Lower lobe of right lung (tissue), 2 donors: ENCODE measurements at regions not wholly inside any gene's neighbourhood (a gene's known extent, or its start where the extent isn't known, plus 50 kb on each side); places are given as distances from the start of the nearest gene placed in this dataset.

Experiments
- ATAC-seq, 2 donors: fragments of 200-7000 bp; cut with Tn5 transposase; one replicate each; pipeline ENCODE4 v1.9.1; 2020 to 2022; ENCODE audit warnings: mild to moderate bottlenecking in 2 of 2, moderate library complexity in 2 of 2
- DNase-seq: peaks from one replicate; pipeline ENCODE4 v3.0.0-alpha.2; 2020
- H3K27ac ChIP-seq: fragments of 200-600 bp; one replicate; pipeline ENCODE4 v1.8.0; 2022
- H3K27me3 ChIP-seq: fragments of 200-600 bp; one replicate; pipeline ENCODE4 v1.8.0; 2022; ENCODE audit warnings: low read depth
- H3K36me3 ChIP-seq: fragments of 200-600 bp; one replicate; pipeline ENCODE4 v1.8.0; 2022; ENCODE audit warnings: mild to moderate bottlenecking
- H3K4me1 ChIP-seq: fragments of 200-600 bp; one replicate; pipeline ENCODE4 v1.8.0; 2022
- H3K4me3 ChIP-seq: fragments of 200-600 bp; one replicate; pipeline ENCODE4 v1.8.0; 2022; ENCODE audit warnings: mild to moderate bottlenecking
- H3K9me3 ChIP-seq: fragments of 200-600 bp; one replicate; pipeline ENCODE4 v1.8.0; 2022
- intact Hi-C: fragments of 100-400 bp; cut with DNase I; formaldehyde crosslinking; loops from one replicate; pipeline ENCODE4 v1.11.0; 2022
- TF ChIP-seq, protein P1 (sequence below): fragments of 200-600 bp; IDR thresholded peaks from one replicate; pipeline ENCODE4 v1.8.0; 2022; ENCODE audit warnings: antibody characterized with exemption, mild to moderate bottlenecking
- donor health status: DM: no; HTN: yes; CAD: no; lungs with severe emphysema.

DNA sequence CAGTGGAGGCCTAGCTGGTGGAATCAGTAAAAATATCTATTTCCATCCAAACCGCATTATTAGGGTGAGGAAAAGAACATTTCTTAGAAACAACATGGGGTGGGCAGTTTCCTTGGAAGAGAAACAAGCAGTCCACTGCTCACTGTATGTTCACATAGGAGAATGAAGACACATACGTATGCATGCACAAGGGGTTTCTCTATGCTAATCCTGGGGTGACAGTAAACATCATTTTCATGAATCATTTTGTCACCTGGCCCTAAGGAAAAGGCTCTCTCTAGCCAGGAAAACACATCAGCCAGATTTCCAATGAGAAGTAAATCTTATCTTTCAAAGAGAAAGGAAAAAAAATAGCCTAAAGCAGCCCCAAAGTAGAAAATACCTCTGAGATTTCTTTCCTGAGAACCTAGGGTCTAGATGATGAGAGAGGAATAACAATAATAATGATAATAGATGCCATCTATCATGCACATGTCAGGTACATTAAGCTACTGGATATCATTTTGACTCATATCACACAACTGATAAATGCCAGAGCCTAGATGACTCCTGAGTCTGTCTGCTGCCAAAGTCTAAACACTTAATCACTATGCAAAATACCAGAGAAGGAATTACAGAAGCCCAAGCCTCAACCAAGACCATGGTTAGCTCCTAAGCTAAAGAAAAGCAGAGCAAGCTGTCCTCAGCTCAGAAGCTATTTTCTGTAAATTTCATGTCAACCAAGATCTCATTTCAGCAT lies 520.5 kb upstream of the TMPO start:
- intact Hi-C loops, result no loop called here
- ATAC-seq (no peak), DNase-seq (no peak)
- H3K27me3 ChIP-seq, result no peaks in the 10 kb centered on the region
- H3K36me3 ChIP-seq, result no peaks in the 10 kb centered on the region
- H3K4me1 ChIP-seq, result no peaks in the 10 kb centered on the region
- H3K4me3 ChIP-seq, result no peak overlapping the region
- no peak overlapping the region for H3K27ac ChIP-seq
- peaks cover 10% of the 10 kb centered on the region for H3K9me3 ChIP-seq
- TF ChIP-seq, protein P1, sequence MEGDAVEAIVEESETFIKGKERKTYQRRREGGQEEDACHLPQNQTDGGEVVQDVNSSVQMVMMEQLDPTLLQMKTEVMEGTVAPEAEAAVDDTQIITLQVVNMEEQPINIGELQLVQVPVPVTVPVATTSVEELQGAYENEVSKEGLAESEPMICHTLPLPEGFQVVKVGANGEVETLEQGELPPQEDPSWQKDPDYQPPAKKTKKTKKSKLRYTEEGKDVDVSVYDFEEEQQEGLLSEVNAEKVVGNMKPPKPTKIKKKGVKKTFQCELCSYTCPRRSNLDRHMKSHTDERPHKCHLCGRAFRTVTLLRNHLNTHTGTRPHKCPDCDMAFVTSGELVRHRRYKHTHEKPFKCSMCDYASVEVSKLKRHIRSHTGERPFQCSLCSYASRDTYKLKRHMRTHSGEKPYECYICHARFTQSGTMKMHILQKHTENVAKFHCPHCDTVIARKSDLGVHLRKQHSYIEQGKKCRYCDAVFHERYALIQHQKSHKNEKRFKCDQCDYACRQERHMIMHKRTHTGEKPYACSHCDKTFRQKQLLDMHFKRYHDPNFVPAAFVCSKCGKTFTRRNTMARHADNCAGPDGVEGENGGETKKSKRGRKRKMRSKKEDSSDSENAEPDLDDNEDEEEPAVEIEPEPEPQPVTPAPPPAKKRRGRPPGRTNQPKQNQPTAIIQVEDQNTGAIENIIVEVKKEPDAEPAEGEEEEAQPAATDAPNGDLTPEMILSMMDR, result no peak

DNA sequence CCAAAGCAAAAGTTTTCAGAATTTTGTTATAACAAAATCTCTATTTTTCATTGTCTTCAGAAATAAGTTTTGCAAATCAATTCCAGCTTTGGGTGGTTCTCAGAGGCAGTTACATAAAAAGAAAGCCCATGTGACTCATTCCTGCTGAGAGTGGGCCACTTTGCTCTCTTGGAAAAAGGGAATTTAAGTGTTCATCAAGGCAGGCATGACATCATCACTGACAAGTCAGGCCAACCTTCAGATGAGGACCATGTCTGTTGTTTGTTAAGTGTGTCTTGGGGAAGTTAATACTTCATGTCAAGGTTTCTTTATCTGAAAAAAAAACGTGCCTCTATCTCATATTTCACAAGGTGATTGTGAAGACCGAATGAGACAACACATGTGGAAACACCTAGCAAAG lies 519.8 kb upstream of the TMPO start:
- DNase-seq (no peak), ATAC-seq (no peak)
- Histone ChIP-seq H3K27ac (no peak overlapping the region), H3K9me3 (peaks cover 10% of the 10 kb centered on the region), H3K4me1 (no peaks in the 10 kb centered on the region), H3K4me3 (no peak overlapping the region), H3K27me3 (no peaks in the 10 kb centered on the region), H3K36me3 (no peaks in the 10 kb centered on the region)
- TF ChIP-seq, protein P1, result no peak
- intact Hi-C loops, result no loop called here

- H3K36me3 ChIP-seq, result no peaks in the 10 kb centered on the region
- H3K27ac ChIP-seq, result no peak overlapping the region
- no peaks in the 10 kb centered on the region for H3K4me1 ChIP-seq
- H3K9me3 ChIP-seq, result no peaks in the 10 kb centered on the region
- intact Hi-C loops, result no loop called here
- ATAC-seq (no peak), DNase-seq (no peak)
- H3K4me3 ChIP-seq, result no peak overlapping the region
- TF ChIP-seq, protein P1, result no peak
- no peaks in the 10 kb centered on the region for H3K27me3 ChIP-seq
Measured at GRCh38 chr12:98001430-98001829, 514.0 kb upstream of the TMPO start.

GRCh38 chr12:98002887-98003493 lies 512.4 kb upstream of the TMPO start:
- H3K27me3 ChIP-seq, result no peaks in the 10 kb centered on the region
- ATAC-seq (no peak), DNase-seq (no peak)
- no peak overlapping the region for H3K27ac ChIP-seq
- TF ChIP-seq, protein P1, result peak; percentile 33
- H3K4me1 ChIP-seq, result no peaks in the 10 kb centered on the region
- H3K9me3 ChIP-seq, result no peaks in the 10 kb centered on the region
- no peak overlapping the region for H3K4me3 ChIP-seq
- no peaks in the 10 kb centered on the region for H3K36me3 ChIP-seq
- intact Hi-C loops, result no loop called here

DNA sequence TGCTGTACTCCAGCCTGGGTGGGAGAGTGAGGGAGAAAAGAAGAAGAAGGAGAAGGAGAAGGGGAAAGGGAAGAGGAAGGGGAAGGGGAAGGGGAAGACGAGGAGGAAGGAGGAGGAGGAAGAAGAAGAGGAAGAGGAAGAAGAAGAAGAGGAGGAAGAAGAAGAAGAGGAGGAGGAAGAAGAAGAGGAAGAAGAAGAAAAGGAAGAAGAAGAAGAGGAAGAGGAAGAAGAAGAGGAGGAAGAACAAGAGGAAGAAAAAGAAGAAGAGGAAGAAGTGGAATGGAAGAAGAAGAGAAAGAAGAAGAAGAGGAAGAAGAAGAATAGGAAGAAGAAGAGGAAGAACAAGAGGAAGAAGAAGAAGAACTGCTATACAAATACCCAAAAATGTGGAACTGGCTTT lies 507.4 kb upstream of the TMPO start:
- ATAC-seq, result no peak
- TF ChIP-seq, protein P1, result no peak
- no peaks in the 10 kb centered on the region for H3K36me3 ChIP-seq
- no peaks in the 10 kb centered on the region for H3K9me3 ChIP-seq
- intact Hi-C loops, result no loop called here
- H3K27me3 ChIP-seq, result no peaks in the 10 kb centered on the region
- no peak overlapping the region for H3K4me3 ChIP-seq
- DNase-seq, result no peak
- H3K4me1 ChIP-seq, result no peaks in the 10 kb centered on the region
- no peak overlapping the region for H3K27ac ChIP-seq
